ENCODE measurements at regions not wholly inside any gene's neighbourhood (a gene's known extent, or its start where the extent isn't known, plus 50 kb on each side); places are given as distances from the start of the nearest gene placed in this dataset.

DNA sequence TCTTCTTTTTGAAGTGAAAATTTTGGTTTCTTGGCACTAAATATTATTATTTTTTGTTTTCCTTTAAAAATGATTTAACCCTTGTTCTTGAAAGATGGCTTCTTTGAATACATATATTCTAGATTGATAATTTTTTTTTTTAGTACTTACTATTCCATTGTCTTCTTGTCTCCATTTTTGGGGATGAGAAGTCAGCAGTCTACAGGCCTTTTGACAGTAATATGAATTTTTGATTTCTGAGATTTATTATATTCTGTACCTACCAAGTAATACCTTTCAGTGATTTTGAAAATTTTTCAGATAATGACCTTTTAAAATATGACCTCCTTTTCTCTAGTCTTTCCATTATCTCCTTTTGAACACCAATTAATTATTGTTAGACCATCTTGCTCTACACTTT is 294.1 kb upstream of the LARGE1 start:
- H3K27ac ChIP-seq, result no peak overlapping the region
- TF ChIP-seq EP300 (IDR thresholded peaks at IDR 0.05; ENCODE audit: low read depth) (no peak), POLR2AphosphoS5 (IDR thresholded peaks at IDR 0.05) (no peak), POLR2A (IDR thresholded peaks at IDR 0.05) (no peak)
- TF ChIP-seq, protein P1, sequence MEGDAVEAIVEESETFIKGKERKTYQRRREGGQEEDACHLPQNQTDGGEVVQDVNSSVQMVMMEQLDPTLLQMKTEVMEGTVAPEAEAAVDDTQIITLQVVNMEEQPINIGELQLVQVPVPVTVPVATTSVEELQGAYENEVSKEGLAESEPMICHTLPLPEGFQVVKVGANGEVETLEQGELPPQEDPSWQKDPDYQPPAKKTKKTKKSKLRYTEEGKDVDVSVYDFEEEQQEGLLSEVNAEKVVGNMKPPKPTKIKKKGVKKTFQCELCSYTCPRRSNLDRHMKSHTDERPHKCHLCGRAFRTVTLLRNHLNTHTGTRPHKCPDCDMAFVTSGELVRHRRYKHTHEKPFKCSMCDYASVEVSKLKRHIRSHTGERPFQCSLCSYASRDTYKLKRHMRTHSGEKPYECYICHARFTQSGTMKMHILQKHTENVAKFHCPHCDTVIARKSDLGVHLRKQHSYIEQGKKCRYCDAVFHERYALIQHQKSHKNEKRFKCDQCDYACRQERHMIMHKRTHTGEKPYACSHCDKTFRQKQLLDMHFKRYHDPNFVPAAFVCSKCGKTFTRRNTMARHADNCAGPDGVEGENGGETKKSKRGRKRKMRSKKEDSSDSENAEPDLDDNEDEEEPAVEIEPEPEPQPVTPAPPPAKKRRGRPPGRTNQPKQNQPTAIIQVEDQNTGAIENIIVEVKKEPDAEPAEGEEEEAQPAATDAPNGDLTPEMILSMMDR (IDR thresholded peaks at IDR 0.05), result no peak
- no peaks in the 10 kb centered on the region for H3K4me1 ChIP-seq
- in situ Hi-C loops (cut with MboI; ENCODE audit: low pct_ligation_motif_present in 1 of 4, low pct_unique_long_range_greater_than_20kb in 1 of 4, low sequenced_read_pairs in 3 of 4) (no loop called here), intact Hi-C loops (cut with DNase I; ENCODE audit: low total_unique reads) (no loop called here)
- H3K4me3 ChIP-seq, result no peak overlapping the region
- H3K36me3 ChIP-seq, result no peaks in the 10 kb centered on the region
- peaks cover 5 to 6% of the 10 kb centered on the region in 2 donors for H3K9me3 ChIP-seq
- no peaks in the 10 kb centered on the region for H3K27me3 ChIP-seq
- DNase-seq, result no peak

DNA sequence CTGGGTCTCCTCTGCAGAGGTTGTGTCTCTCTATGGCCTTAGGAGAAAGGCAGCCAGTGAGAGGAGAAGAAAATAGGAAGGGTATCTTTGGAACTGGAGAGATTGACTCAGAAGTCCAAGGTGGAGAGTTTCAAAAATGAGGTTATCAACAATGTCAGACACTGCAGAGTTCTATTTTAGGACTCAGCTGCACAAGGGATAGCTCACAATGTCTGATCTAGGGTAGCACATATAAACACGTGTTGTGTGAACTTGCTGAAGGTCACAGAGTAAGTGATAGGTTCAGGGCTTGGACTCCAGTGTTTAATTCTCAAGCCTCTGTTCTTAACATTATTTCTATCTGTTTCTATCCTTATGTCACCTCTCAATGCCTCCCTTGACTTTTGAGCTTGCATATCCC is 305.0 kb upstream of the LARGE1 start:
- in situ Hi-C loops (cut with MboI; ENCODE audit: low pct_ligation_motif_present in 1 of 4, low pct_unique_long_range_greater_than_20kb in 1 of 4, low sequenced_read_pairs in 3 of 4), result no loop called here
- DNase-seq, result no peak
- Histone ChIP-seq H3K27me3 (no peaks in the 10 kb centered on the region), H3K4me1 (no peaks in the 10 kb centered on the region), H3K4me3 (no peak overlapping the region), H3K36me3 (no peaks in the 10 kb centered on the region), H3K9me3 (no peaks in the 10 kb centered on the region), H3K27ac (no peak overlapping the region)
- WGBS, 2 donors (ENCODE audit: low coverage in 1 of 2), result 33 to 63% methylated on average over 1 of the region's 1 CpG
- intact Hi-C loops (cut with DNase I; ENCODE audit: low total_unique reads), result no loop called here
- TF ChIP-seq, protein P1 (IDR thresholded peaks at IDR 0.05), result no peak
- TF ChIP-seq POLR2AphosphoS5 (IDR thresholded peaks at IDR 0.05), result no peak
- no peak for TF ChIP-seq POLR2A (IDR thresholded peaks at IDR 0.05)

DNA sequence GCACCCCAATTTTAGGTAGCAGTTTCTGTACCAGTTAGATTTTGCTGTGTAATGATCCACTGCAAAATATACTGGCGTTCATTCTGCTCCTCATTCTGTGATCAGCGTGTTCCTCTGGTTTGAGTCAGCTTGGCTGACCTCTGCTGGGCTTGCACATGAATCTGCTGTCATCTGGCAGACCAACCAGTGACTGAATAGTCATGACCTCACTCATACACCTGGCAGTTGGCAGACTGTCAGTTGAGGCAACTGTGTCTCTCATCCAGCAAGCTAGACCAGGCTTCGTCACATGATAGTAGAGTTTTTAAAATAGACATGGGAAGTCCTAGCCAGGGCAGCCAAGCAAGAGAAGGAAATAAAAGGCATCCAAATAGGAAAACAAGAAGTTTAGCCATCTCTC is 316.3 kb upstream of the LARGE1 start:
- DNase-seq, result no peak
- H3K27me3 ChIP-seq, result no peaks in the 10 kb centered on the region
- no peak for TF ChIP-seq EP300 (IDR thresholded peaks at IDR 0.05; ENCODE audit: low read depth)
- no peak for TF ChIP-seq POLR2A (IDR thresholded peaks at IDR 0.05)
- no peak for TF ChIP-seq POLR2AphosphoS5 (IDR thresholded peaks at IDR 0.05)
- TF ChIP-seq, protein P1 (IDR thresholded peaks at IDR 0.05), result no peak
- intact Hi-C loops (cut with DNase I; ENCODE audit: low total_unique reads) (no loop called here), in situ Hi-C loops (cut with MboI; ENCODE audit: low pct_ligation_motif_present in 1 of 4, low pct_unique_long_range_greater_than_20kb in 1 of 4, low sequenced_read_pairs in 3 of 4) (no loop called here)
- no peak overlapping the region for H3K4me3 ChIP-seq
- WGBS, 2 donors (ENCODE audit: low coverage in 1 of 2), result 67 to 76% methylated on average over 1 to 3 of the region's 3 CpGs
- H3K9me3 ChIP-seq, result no peaks in the 10 kb centered on the region
- H3K4me1 ChIP-seq, result no peaks in the 10 kb centered on the region
- no peaks in the 10 kb centered on the region for H3K36me3 ChIP-seq
- no peak overlapping the region for H3K27ac ChIP-seq

DNA sequence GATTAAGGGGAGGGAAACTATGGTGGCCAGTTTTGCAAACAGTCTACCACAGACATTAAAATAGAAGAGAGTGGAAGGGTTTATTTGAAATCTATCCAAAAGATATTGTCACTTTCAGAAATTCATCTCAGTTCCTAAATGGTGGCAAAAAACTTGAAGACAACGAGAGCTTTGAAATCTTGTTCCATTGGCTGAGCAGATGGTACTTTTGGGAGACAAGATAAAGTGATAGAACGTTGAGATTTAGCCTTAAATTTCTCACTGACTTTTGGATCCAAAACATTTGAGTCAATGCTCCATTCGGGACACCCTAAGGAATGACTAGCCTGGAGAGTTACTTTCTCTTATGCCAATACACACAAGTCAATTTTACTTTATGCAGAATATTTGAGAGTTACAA is 319.1 kb upstream of the LARGE1 start:
- no peaks in the 10 kb centered on the region for H3K27me3 ChIP-seq
- H3K36me3 ChIP-seq, result no peaks in the 10 kb centered on the region
- H3K9me3 ChIP-seq, result no peaks in the 10 kb centered on the region
- no peak for DNase-seq
- no peak overlapping the region for H3K27ac ChIP-seq
- no peaks in the 10 kb centered on the region for H3K4me1 ChIP-seq
- TF ChIP-seq POLR2AphosphoS5 (IDR thresholded peaks at IDR 0.05) (no peak), EP300 (IDR thresholded peaks at IDR 0.05; ENCODE audit: low read depth) (no peak), POLR2A (IDR thresholded peaks at IDR 0.05) (no peak)
- TF ChIP-seq, protein P1 (IDR thresholded peaks at IDR 0.05), result no peak
- no peak overlapping the region for H3K4me3 ChIP-seq
- intact Hi-C loops (cut with DNase I; ENCODE audit: low total_unique reads) (no loop called here), in situ Hi-C loops (cut with MboI; ENCODE audit: low pct_ligation_motif_present in 1 of 4, low pct_unique_long_range_greater_than_20kb in 1 of 4, low sequenced_read_pairs in 3 of 4) (no loop called here)
- WGBS, 2 donors (ENCODE audit: low coverage in 1 of 2), result 42 to 74% methylated on average over 2 to 3 of the region's 3 CpGs
